ENCODE measurements at regions not wholly inside any gene's neighbourhood (a gene's known extent, or its start where the extent isn't known, plus 50 kb on each side); places are given as distances from the start of the nearest gene placed in this dataset.
"Not testable (repeated sequence)": the region's sequence is repeated elsewhere in the genome, so short reads cannot be mapped to it uniquely, and the experiment has no call there.

GRCh38 chrX:54647607-54648006 lies 117.6 kb downstream of the GNL3L start:
- CTCF ChIA-PET: not testable (repeated sequence)
- WGBS (ENCODE audit: insufficient coverage): no CpG with 5 or more reads among the region's 4 CpGs

GRCh38 chrX:54659547-54659946 lies 129.5 kb downstream of the GNL3L start:
- H3K27me3 ChIP-seq (replicated peaks in 2 of 5; ENCODE audit: control insufficient read depth in 4 of 5, insufficient read depth in 5 of 5, low read length in 4 of 5): no peaks in the 10 kb centered on the region
- H3K4me1 ChIP-seq (ENCODE audit: control extremely low read depth in 1 of 4, control insufficient read depth in 4 of 4, insufficient read depth in 4 of 4, low read length in 3 of 4): no peaks in the 10 kb centered on the region
- H3K4me3 ChIP-seq (ENCODE audit: control insufficient read depth in 1 of 7, extremely low read depth in 1 of 7, insufficient read depth in 4 of 7, low read depth in 2 of 7, low read length in 6 of 7): no peak overlapping the region
- peaks cover 0 to 13% (median 3%) of the 10 kb centered on the region in 5 experiments for H3K9me3 ChIP-seq (ENCODE audit: control extremely low read depth in 1 of 5, control insufficient read depth in 4 of 5, insufficient read depth in 2 of 5, low read depth in 1 of 5, low read length in 4 of 5)
- POLR2A ChIA-PET: no interaction called here
- CTCF ChIA-PET: no interaction called here
- H3K27ac ChIP-seq (ENCODE audit: insufficient read depth in 1 of 2, low read depth in 1 of 2, low read length in 2 of 2, poor library complexity in 1 of 2, severe bottlenecking in 2 of 2): no peak overlapping the region
- DNase-seq: no peak
- no peaks in the 10 kb centered on the region for H3K36me3 ChIP-seq (ENCODE audit: control insufficient read depth in 4 of 4, insufficient read depth in 4 of 4, low read length in 3 of 4)
- no CpG with 5 or more reads among the region's 2 CpGs for WGBS (ENCODE audit: insufficient coverage)

More at GRCh38 chrX:54647607-54648006, 117.6 kb downstream of the GNL3L start:
- DNase-seq; H3K36me3 ChIP-seq (ENCODE audit: control insufficient read depth in 4 of 4, insufficient read depth in 4 of 4, low read length in 3 of 4); H3K9me3 ChIP-seq (ENCODE audit: control extremely low read depth in 1 of 5, control insufficient read depth in 4 of 5, insufficient read depth in 2 of 5, low read depth in 1 of 5, low read length in 4 of 5); H3K4me3 ChIP-seq (ENCODE audit: control insufficient read depth in 1 of 7, extremely low read depth in 1 of 7, insufficient read depth in 4 of 7, low read depth in 2 of 7, low read length in 6 of 7); H3K27me3 ChIP-seq (replicated peaks in 2 of 5; ENCODE audit: control insufficient read depth in 4 of 5, insufficient read depth in 5 of 5, low read length in 4 of 5); POLR2A ChIA-PET; H3K27ac ChIP-seq (ENCODE audit: insufficient read depth in 1 of 2, low read depth in 1 of 2, low read length in 2 of 2, poor library complexity in 1 of 2, severe bottlenecking in 2 of 2); H3K4me1 ChIP-seq (ENCODE audit: control extremely low read depth in 1 of 4, control insufficient read depth in 4 of 4, insufficient read depth in 4 of 4, low read length in 3 of 4): not testable (repeated sequence)

- POLR2A ChIA-PET: no interaction called here
- Histone ChIP-seq H3K9me3 (ENCODE audit: control extremely low read depth in 1 of 5, control insufficient read depth in 4 of 5, insufficient read depth in 2 of 5, low read depth in 1 of 5, low read length in 4 of 5) (peaks cover 0 to 3% (median 0%) of the 10 kb centered on the region in 5 experiments), H3K27ac (ENCODE audit: insufficient read depth in 1 of 2, low read depth in 1 of 2, low read length in 2 of 2, poor library complexity in 1 of 2, severe bottlenecking in 2 of 2) (no peak overlapping the region), H3K36me3 (ENCODE audit: control insufficient read depth in 4 of 4, insufficient read depth in 4 of 4, low read length in 3 of 4) (no peaks in the 10 kb centered on the region), H3K4me3 (ENCODE audit: control insufficient read depth in 1 of 7, extremely low read depth in 1 of 7, insufficient read depth in 4 of 7, low read depth in 2 of 7, low read length in 6 of 7) (no peak overlapping the region), H3K27me3 (replicated peaks in 2 of 5; ENCODE audit: control insufficient read depth in 4 of 5, insufficient read depth in 5 of 5, low read length in 4 of 5) (no peaks in the 10 kb centered on the region), H3K4me1 (ENCODE audit: control extremely low read depth in 1 of 4, control insufficient read depth in 4 of 4, insufficient read depth in 4 of 4, low read length in 3 of 4) (no peaks in the 10 kb centered on the region)
- no peak for DNase-seq
- no CpG with 5 or more reads among the region's 1 CpG for WGBS (ENCODE audit: insufficient coverage)
- CTCF ChIA-PET: no interaction called here
Observed at GRCh38 chrX:54675762-54676161, 122.3 kb downstream of the ITIH6 start.

- no peak for DNase-seq
- POLR2A ChIA-PET: no interaction called here
- WGBS (ENCODE audit: insufficient coverage): no CpG with 5 or more reads among the region's 2 CpGs
- Histone ChIP-seq H3K9me3 (ENCODE audit: control extremely low read depth in 1 of 5, control insufficient read depth in 4 of 5, insufficient read depth in 2 of 5, low read depth in 1 of 5, low read length in 4 of 5) (no peaks in the 10 kb centered on the region), H3K36me3 (ENCODE audit: control insufficient read depth in 4 of 4, insufficient read depth in 4 of 4, low read length in 3 of 4) (no peaks in the 10 kb centered on the region), H3K4me3 (ENCODE audit: control insufficient read depth in 1 of 7, extremely low read depth in 1 of 7, insufficient read depth in 4 of 7, low read depth in 2 of 7, low read length in 6 of 7) (no peak overlapping the region), H3K27me3 (replicated peaks in 2 of 5; ENCODE audit: control insufficient read depth in 4 of 5, insufficient read depth in 5 of 5, low read length in 4 of 5) (no peaks in the 10 kb centered on the region), H3K4me1 (ENCODE audit: control extremely low read depth in 1 of 4, control insufficient read depth in 4 of 4, insufficient read depth in 4 of 4, low read length in 3 of 4) (no peaks in the 10 kb centered on the region), H3K27ac (ENCODE audit: insufficient read depth in 1 of 2, low read depth in 1 of 2, low read length in 2 of 2, poor library complexity in 1 of 2, severe bottlenecking in 2 of 2) (no peak overlapping the region)
- CTCF ChIA-PET: no interaction called here
Observed at GRCh38 chrX:54695231-54695630, 102.8 kb downstream of the ITIH6 start.

GRCh38 chrX:54695816-54696487 lies 102.1 kb downstream of the ITIH6 start:
- DNase-seq: peak in 1 of 3 donors; percentile 0
- no peaks in the 10 kb centered on the region for H3K9me3 ChIP-seq (ENCODE audit: control extremely low read depth in 1 of 5, control insufficient read depth in 4 of 5, insufficient read depth in 2 of 5, low read depth in 1 of 5, low read length in 4 of 5)
- ChIA-PET POLR2A (no interaction called here), CTCF (no interaction called here)
- H3K4me3 ChIP-seq (ENCODE audit: control insufficient read depth in 1 of 7, extremely low read depth in 1 of 7, insufficient read depth in 4 of 7, low read depth in 2 of 7, low read length in 6 of 7): no peak overlapping the region
- H3K27ac ChIP-seq (ENCODE audit: insufficient read depth in 1 of 2, low read depth in 1 of 2, low read length in 2 of 2, poor library complexity in 1 of 2, severe bottlenecking in 2 of 2): no peak overlapping the region
- H3K4me1 ChIP-seq (ENCODE audit: control extremely low read depth in 1 of 4, control insufficient read depth in 4 of 4, insufficient read depth in 4 of 4, low read length in 3 of 4): no peaks in the 10 kb centered on the region
- 73% methylated on average over 6 of the region's 6 CpGs for whole genome bisulfite sequencing (ENCODE audit: insufficient coverage)
- no peaks in the 10 kb centered on the region for H3K36me3 ChIP-seq (ENCODE audit: control insufficient read depth in 4 of 4, insufficient read depth in 4 of 4, low read length in 3 of 4)
- no peaks in the 10 kb centered on the region for H3K27me3 ChIP-seq (replicated peaks in 2 of 5; ENCODE audit: control insufficient read depth in 4 of 5, insufficient read depth in 5 of 5, low read length in 4 of 5)

Data from common myeloid progenitor, CD34-positive (primary cell).